C4-2B (cell line): ENCODE measurements at regions not wholly inside any gene's neighbourhood (a gene's known extent, or its start where the extent isn't known, plus 50 kb on each side); places are given as distances from the start of the nearest gene placed in this dataset.

Source experiments
- H3K27ac ChIP-seq: fragments of 450-650 bp; 2 replicates; pipeline ENCODE4 v1.5.1; 2017
- CTCF ChIP-seq: fragments of 450-650 bp; conservative IDR thresholded peaks from 2 replicates; pipeline ENCODE4 v1.5.1; 2017; ENCODE audit warnings: mild to moderate bottlenecking
- ZFX ChIP-seq: fragments of 450-650 bp; IDR thresholded peaks from 2 replicates; pipeline ENCODE4 v1.6.1; 2017

DNA sequence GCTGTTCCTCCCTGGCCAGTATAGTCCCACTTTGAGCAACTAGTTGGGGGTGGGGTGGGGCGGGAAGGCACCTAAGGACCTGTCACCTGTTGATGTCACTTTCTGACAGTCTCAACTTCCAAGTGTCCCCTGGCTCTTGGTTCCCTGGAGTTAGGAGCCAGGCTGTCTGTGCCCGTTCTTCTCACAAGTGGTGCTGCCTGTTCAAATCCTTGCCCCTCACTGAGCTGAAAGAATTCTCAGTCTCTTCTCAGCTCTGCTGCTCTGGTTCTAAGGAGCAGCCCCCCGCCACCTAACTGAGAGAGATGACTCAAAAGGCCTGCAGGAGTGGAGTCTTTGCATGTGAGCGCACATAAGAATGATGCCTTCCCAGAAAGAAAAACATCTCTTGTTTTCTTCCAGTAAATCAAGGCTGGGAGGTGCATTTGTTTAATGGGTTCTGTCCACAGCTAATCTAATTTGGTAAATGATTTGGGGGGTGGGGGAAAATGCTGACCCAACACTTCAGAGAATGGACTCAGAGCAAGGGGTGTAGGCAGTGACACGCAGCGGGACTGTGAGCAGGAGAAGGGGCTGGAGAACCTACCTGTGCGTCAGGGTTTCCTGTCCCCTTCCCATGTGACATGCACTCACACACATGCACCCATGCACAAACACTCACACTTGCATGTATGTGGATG is 78.2 kb upstream of the NLRP1 start:
- no peak for TF ChIP-seq ZFX
- no peak for TF ChIP-seq CTCF
- no peak overlapping the region for H3K27ac ChIP-seq

DNA sequence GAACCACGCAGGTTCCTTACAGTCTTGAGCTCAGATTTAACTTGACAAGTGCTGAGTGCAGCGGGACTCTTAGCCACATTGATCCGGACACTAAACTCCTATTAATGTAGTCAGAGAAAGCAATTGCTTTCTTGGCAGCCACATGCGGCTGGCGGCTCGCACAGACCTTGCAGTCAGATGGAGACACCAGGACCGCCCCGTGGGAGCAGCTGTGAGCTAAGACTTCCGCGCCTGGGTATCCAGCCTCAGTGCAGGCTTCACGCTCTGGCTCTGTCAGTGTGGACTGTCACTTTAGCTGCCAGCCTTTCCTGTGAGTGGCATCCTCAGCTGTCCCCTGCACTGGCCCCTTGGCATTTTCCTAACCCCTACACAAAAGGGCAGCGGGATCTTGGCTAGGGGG is 80.9 kb upstream of the NLRP1 start:
- no peak overlapping the region for H3K27ac ChIP-seq
- TF ChIP-seq CTCF (no peak), ZFX (no peak)

GRCh38 chr17:5667871-5668270 is 83.6 kb upstream of the NLRP1 start:
- TF ChIP-seq ZFX: no peak
- TF ChIP-seq CTCF: no peak; the same call in 1 of the 2 replicates
- H3K27ac ChIP-seq: no peak overlapping the region

DNA sequence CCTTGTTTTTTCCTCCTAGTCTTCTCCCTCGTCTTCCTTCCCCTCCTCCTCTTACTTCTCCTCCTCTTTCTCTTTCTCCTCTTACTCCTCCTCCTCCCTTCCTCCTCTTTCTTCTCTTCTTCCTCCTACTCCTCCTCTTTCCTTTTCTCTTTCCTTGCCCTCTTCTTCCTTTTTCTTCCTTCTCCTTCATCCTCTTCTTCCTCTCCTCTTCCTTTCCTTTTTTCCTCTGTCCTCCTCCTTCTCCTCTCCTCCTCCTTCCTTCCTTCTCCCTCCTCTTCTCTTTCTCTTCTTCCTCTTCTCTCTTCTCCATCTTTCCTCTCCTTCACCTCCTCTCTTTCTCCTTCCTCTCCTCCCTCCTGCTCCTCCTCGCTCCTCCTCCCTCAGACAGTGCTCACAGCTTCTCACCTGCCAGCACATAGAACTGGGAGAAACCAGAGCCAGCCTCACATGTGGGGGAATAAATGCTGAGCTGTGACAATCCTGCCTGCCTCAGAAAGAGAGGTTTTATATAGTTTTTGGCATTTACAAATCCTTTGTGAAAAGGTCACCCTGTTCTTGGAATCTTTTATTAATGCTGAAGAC is 84.3 kb upstream of the NLRP1 start:
- TF ChIP-seq ZFX (no peak), CTCF (no peak)
- H3K27ac ChIP-seq: no peak overlapping the region

DNA sequence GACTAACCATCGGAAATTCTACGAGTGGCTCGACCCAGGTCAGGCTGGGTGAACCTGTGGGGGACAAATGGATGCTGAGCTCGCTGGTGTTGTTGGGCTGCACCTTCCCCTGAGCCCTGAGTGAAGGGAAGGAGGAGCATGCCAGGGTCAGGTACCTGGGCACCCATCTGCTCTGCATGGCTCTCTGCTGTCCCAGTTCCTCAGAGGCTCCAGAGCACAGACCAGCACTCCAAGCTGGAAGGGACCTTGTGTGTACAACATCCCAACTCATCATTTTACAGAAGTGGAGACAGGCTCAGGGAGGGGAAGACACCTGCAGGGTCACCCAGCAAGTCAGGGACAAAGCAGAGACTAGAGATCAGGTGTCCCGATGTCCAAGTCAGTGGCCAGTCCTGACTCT is 84.9 kb upstream of the NLRP1 start:
- TF ChIP-seq CTCF (no peak), ZFX (no peak)
- H3K27ac ChIP-seq: no peak overlapping the region

DNA sequence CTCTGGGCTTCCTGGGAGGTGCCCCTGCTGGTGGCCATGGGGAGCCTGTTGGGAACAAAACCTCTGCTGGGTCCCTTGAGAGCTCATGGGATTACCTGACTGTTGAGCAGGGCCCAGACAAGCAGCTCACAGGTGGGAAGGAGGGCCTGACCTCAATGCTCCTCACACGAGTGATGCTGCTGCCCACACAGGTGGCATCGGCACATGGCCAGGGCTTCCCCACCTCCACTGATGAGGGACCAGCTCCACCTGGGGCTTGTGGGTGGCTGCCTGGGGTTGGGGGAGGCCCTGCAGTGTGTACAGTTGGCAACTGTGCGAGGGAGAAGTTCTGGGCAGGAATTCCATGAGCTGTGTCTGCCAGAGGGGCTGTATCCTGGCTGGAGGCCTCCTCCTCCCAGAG is 87.8 kb upstream of the NLRP1 start:
- no peak overlapping the region for H3K27ac ChIP-seq
- TF ChIP-seq CTCF (no peak), ZFX (no peak)

DNA sequence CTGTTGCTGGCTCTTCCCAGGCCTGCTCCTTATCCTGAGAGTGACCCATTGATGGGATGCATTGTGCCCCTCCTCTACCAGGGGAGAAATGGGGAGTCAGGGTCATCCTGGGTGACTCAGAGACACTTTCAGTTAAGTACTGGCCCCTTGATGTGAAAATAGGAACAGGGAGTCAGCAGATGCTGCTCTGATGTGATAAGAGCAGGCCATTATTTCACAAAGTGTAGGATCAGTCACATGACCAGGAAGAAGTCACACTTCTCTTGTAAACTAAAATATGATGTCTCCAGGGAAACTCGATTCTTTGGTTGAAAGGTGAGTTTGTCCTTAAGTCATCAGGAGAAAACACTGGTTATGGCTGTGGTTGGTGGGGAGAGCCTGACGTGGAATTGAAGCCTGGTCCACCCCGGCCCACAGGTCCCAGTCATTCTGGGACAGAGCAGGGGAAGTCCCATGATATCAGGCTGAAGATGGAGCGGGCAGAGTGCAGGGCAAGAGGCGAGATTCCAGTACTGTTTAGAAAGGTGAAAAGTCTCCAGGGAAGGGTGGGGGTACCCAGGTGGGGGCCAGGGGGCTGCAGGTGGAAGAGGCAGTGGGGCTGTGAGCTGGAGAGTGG is 88.6 kb upstream of the NLRP1 start:
- no peak for TF ChIP-seq ZFX
- TF ChIP-seq CTCF: no peak

More for the DNA sequence above, 88.6 kb upstream of the NLRP1 start:
- H3K27ac ChIP-seq: no peak overlapping the region
